ENCODE measurements at regions not wholly inside any gene's neighbourhood (a gene's known extent, or its start where the extent isn't known, plus 50 kb on each side); places are given as distances from the start of the nearest gene placed in this dataset.

- Histone ChIP-seq H3K9me3 (ENCODE audit: low read depth, low read length) (peaks cover 9% of the 10 kb centered on the region; the same call in 1 of the 2 replicates), H3K9ac (ENCODE audit: insufficient read length) (no peak overlapping the region), H3K27ac (no peak overlapping the region), H3K4me3 (no peak overlapping the region), H3K36me3 (ENCODE audit: insufficient read depth, low read length) (no peaks in the 10 kb centered on the region)
- TF ChIP-seq POLR2AphosphoS5 (IDR thresholded peaks at IDR 0.05; ENCODE audit: borderline replicate concordance, low read depth, low read length) (no peak), EZH2 (IDR thresholded peaks at IDR 0.05) (no peak), FOXP2 (optimal IDR thresholded peaks at IDR 0.05; ENCODE audit: control extremely low read depth, extremely low read length, insufficient read depth) (no peak)
- no peak for DNase-seq (ENCODE audit: low read depth, low spot score)
Measured at GRCh38 chr6:155614606-155615005, 159.0 kb upstream of the NOX3 start.

- no peak for TF ChIP-seq EZH2 (IDR thresholded peaks at IDR 0.05)
- Histone ChIP-seq H3K4me3 (no peak overlapping the region), H3K9ac (ENCODE audit: insufficient read length) (no peak overlapping the region), H3K9me3 (ENCODE audit: low read depth, low read length) (peaks cover 10% of the 10 kb centered on the region; the same call in 1 of the 2 replicates), H3K27ac (no peak overlapping the region), H3K36me3 (ENCODE audit: insufficient read depth, low read length) (no peaks in the 10 kb centered on the region)
- no peak for DNase-seq (ENCODE audit: low read depth, low spot score)
Measured at GRCh38 chr6:155611742-155612141, 156.1 kb upstream of the NOX3 start.

- Histone ChIP-seq H3K27ac (no peak overlapping the region), H3K4me3 (no peak overlapping the region), H3K9ac (ENCODE audit: insufficient read length) (no peak overlapping the region), H3K9me3 (ENCODE audit: low read depth, low read length) (peaks cover 3% of the 10 kb centered on the region; the same call in 1 of the 2 replicates), H3K36me3 (ENCODE audit: insufficient read depth, low read length) (no peaks in the 10 kb centered on the region)
- no peak for TF ChIP-seq FOXP2 (optimal IDR thresholded peaks at IDR 0.05; ENCODE audit: control extremely low read depth, extremely low read length, insufficient read depth)
- TF ChIP-seq EZH2 (IDR thresholded peaks at IDR 0.05) = no peak
- TF ChIP-seq POLR2AphosphoS5 (IDR thresholded peaks at IDR 0.05; ENCODE audit: borderline replicate concordance, low read depth, low read length) = no peak
- no peak for DNase-seq (ENCODE audit: low read depth, low spot score)
Measured at GRCh38 chr6:155604991-155605390, 149.4 kb upstream of the NOX3 start.

- DNase-seq (ENCODE audit: low read depth, low spot score) = no peak
- TF ChIP-seq FOXP2 (optimal IDR thresholded peaks at IDR 0.05; ENCODE audit: control extremely low read depth, extremely low read length, insufficient read depth) (no peak), EZH2 (IDR thresholded peaks at IDR 0.05) (no peak), POLR2AphosphoS5 (IDR thresholded peaks at IDR 0.05; ENCODE audit: borderline replicate concordance, low read depth, low read length) (no peak)
- H3K9me3 ChIP-seq (ENCODE audit: low read depth, low read length) = no peaks in the 10 kb centered on the region
- no peaks in the 10 kb centered on the region for H3K36me3 ChIP-seq (ENCODE audit: insufficient read depth, low read length)
- H3K27ac ChIP-seq = no peak overlapping the region
- no peak overlapping the region for H3K4me3 ChIP-seq
- no peak overlapping the region for H3K9ac ChIP-seq (ENCODE audit: insufficient read length)
Measured at GRCh38 chr6:155599561-155599960, 143.9 kb upstream of the NOX3 start.

- H3K4me3 ChIP-seq = no peak overlapping the region
- H3K27ac ChIP-seq = no peak overlapping the region
- no peaks in the 10 kb centered on the region for H3K9me3 ChIP-seq (ENCODE audit: low read depth, low read length)
- DNase-seq (ENCODE audit: low read depth, low spot score) = no peak
- TF ChIP-seq FOXP2 (optimal IDR thresholded peaks at IDR 0.05; ENCODE audit: control extremely low read depth, extremely low read length, insufficient read depth) (no peak), POLR2AphosphoS5 (IDR thresholded peaks at IDR 0.05; ENCODE audit: borderline replicate concordance, low read depth, low read length) (no peak), EZH2 (IDR thresholded peaks at IDR 0.05) (no peak)
- H3K9ac ChIP-seq (ENCODE audit: insufficient read length) = no peak overlapping the region
- H3K36me3 ChIP-seq (ENCODE audit: insufficient read depth, low read length) = no peaks in the 10 kb centered on the region
Measured at GRCh38 chr6:155599160-155599559, 143.5 kb upstream of the NOX3 start.

GRCh38 chr6:155595284-155595683 lies 139.6 kb upstream of the NOX3 start:
- H3K9ac ChIP-seq (ENCODE audit: insufficient read length) = no peak overlapping the region
- H3K4me3 ChIP-seq = no peak overlapping the region
- no peak for DNase-seq (ENCODE audit: low read depth, low spot score)
- H3K36me3 ChIP-seq (ENCODE audit: insufficient read depth, low read length) = no peaks in the 10 kb centered on the region
- no peaks in the 10 kb centered on the region for H3K9me3 ChIP-seq (ENCODE audit: low read depth, low read length)
- TF ChIP-seq FOXP2 (optimal IDR thresholded peaks at IDR 0.05; ENCODE audit: control extremely low read depth, extremely low read length, insufficient read depth) (no peak), EZH2 (IDR thresholded peaks at IDR 0.05) (no peak), POLR2AphosphoS5 (IDR thresholded peaks at IDR 0.05; ENCODE audit: borderline replicate concordance, low read depth, low read length) (no peak)
- no peak overlapping the region for H3K27ac ChIP-seq

- TF ChIP-seq POLR2AphosphoS5 (IDR thresholded peaks at IDR 0.05; ENCODE audit: borderline replicate concordance, low read depth, low read length) (no peak), EZH2 (IDR thresholded peaks at IDR 0.05) (no peak), FOXP2 (optimal IDR thresholded peaks at IDR 0.05; ENCODE audit: control extremely low read depth, extremely low read length, insufficient read depth) (no peak)
- Histone ChIP-seq H3K9ac (ENCODE audit: insufficient read length) (no peak overlapping the region), H3K27ac (no peak overlapping the region), H3K4me3 (no peak overlapping the region), H3K36me3 (ENCODE audit: insufficient read depth, low read length) (no peaks in the 10 kb centered on the region), H3K9me3 (ENCODE audit: low read depth, low read length) (no peaks in the 10 kb centered on the region)
- no peak for DNase-seq (ENCODE audit: low read depth, low spot score)
Measured at GRCh38 chr6:155591741-155592140, 136.1 kb upstream of the NOX3 start.

- DNase-seq (ENCODE audit: low read depth, low spot score) = no peak
- H3K9ac ChIP-seq (ENCODE audit: insufficient read length) = no peak overlapping the region
- no peaks in the 10 kb centered on the region for H3K9me3 ChIP-seq (ENCODE audit: low read depth, low read length)
- no peak overlapping the region for H3K4me3 ChIP-seq
- no peak overlapping the region for H3K27ac ChIP-seq
- H3K36me3 ChIP-seq (ENCODE audit: insufficient read depth, low read length) = no peaks in the 10 kb centered on the region
- no peak for TF ChIP-seq EZH2 (IDR thresholded peaks at IDR 0.05)
- TF ChIP-seq POLR2AphosphoS5 (IDR thresholded peaks at IDR 0.05; ENCODE audit: borderline replicate concordance, low read depth, low read length) = no peak
- no peak for TF ChIP-seq FOXP2 (optimal IDR thresholded peaks at IDR 0.05; ENCODE audit: control extremely low read depth, extremely low read length, insufficient read depth)
Measured at GRCh38 chr6:155589190-155589589, 133.6 kb upstream of the NOX3 start.

GRCh38 chr6:155587817-155588216 lies 132.2 kb upstream of the NOX3 start:
- Histone ChIP-seq H3K9ac (ENCODE audit: insufficient read length) (no peak overlapping the region), H3K9me3 (ENCODE audit: low read depth, low read length) (no peaks in the 10 kb centered on the region), H3K36me3 (ENCODE audit: insufficient read depth, low read length) (no peaks in the 10 kb centered on the region), H3K4me3 (no peak overlapping the region), H3K27ac (no peak overlapping the region)
- DNase-seq (ENCODE audit: low read depth, low spot score) = no peak
- TF ChIP-seq EZH2 (IDR thresholded peaks at IDR 0.05) = no peak
- no peak for TF ChIP-seq FOXP2 (optimal IDR thresholded peaks at IDR 0.05; ENCODE audit: control extremely low read depth, extremely low read length, insufficient read depth)
- no peak for TF ChIP-seq POLR2AphosphoS5 (IDR thresholded peaks at IDR 0.05; ENCODE audit: borderline replicate concordance, low read depth, low read length)

Data from SK-N-MC (cell line).